Chondrocyte (in vitro differentiated cells): ENCODE measurements at regions not wholly inside any gene's neighbourhood (a gene's known extent, or its start where the extent isn't known, plus 50 kb on each side); places are given as distances from the start of the nearest gene placed in this dataset.

Experiments
- DNase-seq: peaks from one replicate; pipeline ENCODE4 v3.0.0; 2021; ENCODE audit warnings: mixed read lengths, low spot score
- H3K27ac Mint-ChIP-seq: one replicate; pipeline ENCODE4 v1.8.0; 2021; ENCODE audit warnings: mild to moderate bottlenecking, moderate library complexity, mixed read lengths; ENCODE audit not compliant: unreplicated experiment
- H3K27me3 Mint-ChIP-seq: 2 replicates; pipeline ENCODE4 v1.8.0; 2021; ENCODE audit warnings: low read depth, mixed read lengths
- H3K36me3 Mint-ChIP-seq: 2 replicates; pipeline ENCODE4 v1.8.0; 2021; ENCODE audit warnings: low read depth, mixed read lengths
- H3K4me1 Mint-ChIP-seq: 2 replicates; pipeline ENCODE4 v1.8.0; 2021; ENCODE audit warnings: low read depth, mild to moderate bottlenecking, mixed read lengths
- H3K4me3 Mint-ChIP-seq: one replicate; pipeline ENCODE4 v1.8.0; 2021; ENCODE audit warnings: mild to moderate bottlenecking, moderate library complexity, mixed read lengths; ENCODE audit not compliant: unreplicated experiment
- H3K9me3 Mint-ChIP-seq: 2 replicates; pipeline ENCODE4 v1.8.0; 2021; ENCODE audit warnings: low read depth, mixed read lengths
- CTCF ChIP-seq: fragments of 200-600 bp; sonication (generic); IDR thresholded peaks from 2 replicates; pipeline ENCODE4 v1.5.0; 2021; ENCODE audit warnings: antibody characterized with exemption, mild to moderate bottlenecking, moderate library complexity

- TF ChIP-seq CTCF: no peak
- no peak overlapping the region for H3K4me3 Mint-ChIP-seq
- DNase-seq: no peak
- no peak overlapping the region for H3K27ac Mint-ChIP-seq
- peaks cover 36% of the 10 kb centered on the region for H3K27me3 Mint-ChIP-seq
- no peaks in the 10 kb centered on the region for H3K4me1 Mint-ChIP-seq
- peaks cover 5% of the 10 kb centered on the region for H3K36me3 Mint-ChIP-seq
- H3K9me3 Mint-ChIP-seq: peaks cover 17% of the 10 kb centered on the region
Measured at GRCh38 chr21:45592208-45592619, 50.0 kb upstream of the SLC19A1 start.

GRCh38 chr21:45592626-45593134 is 50.4 kb upstream of the SLC19A1 start:
- TF ChIP-seq CTCF: no peak
- DNase-seq: no peak
- Mint-ChIP-seq H3K4me3 (no peak overlapping the region), H3K4me1 (no peaks in the 10 kb centered on the region), H3K9me3 (peaks cover 14% of the 10 kb centered on the region), H3K27me3 (peaks cover 33% of the 10 kb centered on the region), H3K36me3 (peaks cover 5% of the 10 kb centered on the region), H3K27ac (no peak overlapping the region)

- TF ChIP-seq CTCF: no peak
- H3K27ac Mint-ChIP-seq: no peak overlapping the region
- peaks cover 7% of the 10 kb centered on the region for H3K9me3 Mint-ChIP-seq
- H3K4me3 Mint-ChIP-seq: no peak overlapping the region
- peak; percentile 6 for DNase-seq
- no peaks in the 10 kb centered on the region for H3K4me1 Mint-ChIP-seq
- peaks cover 5% of the 10 kb centered on the region for H3K36me3 Mint-ChIP-seq
- H3K27me3 Mint-ChIP-seq: peaks cover 29% of the 10 kb centered on the region
Measured at GRCh38 chr21:45593162-45594022, 50.1 kb upstream of the PCBP3 start.
